Liver (tissue), 8 donors: ENCODE measurements at regions not wholly inside any gene's neighbourhood (a gene's known extent, or its start where the extent isn't known, plus 50 kb on each side); places are given as distances from the start of the nearest gene placed in this dataset.
A peak's percentile ranks its signal among the peaks of the same experiment; 100 is the strongest.

Experiments used
- DNase-seq: peaks from one replicate; pipeline ENCODE4 v3.0.0-alpha.2; 2017; ENCODE audit warnings: low spot score
- H3K27ac ChIP-seq, 2 donors: one replicate each; pipeline ENCODE4 v1.7.0; 2013; ENCODE audit warnings: inconsistent platforms in 2 of 2, low read length in 2 of 2, control low read depth in 1 of 2, low read depth in 1 of 2, mild to moderate bottlenecking in 1 of 2
- H3K27me3 ChIP-seq, 4 donors: one replicate each; pipeline versions ENCODE4 v1.6.1 to v1.7.0; 2013; ENCODE audit warnings: low read length in 3 of 4, inconsistent platforms in 1 of 4, mild to moderate bottlenecking in 1 of 4, moderate library complexity in 1 of 4; ENCODE audit not compliant: control insufficient read depth in 4 of 4, insufficient read depth in 4 of 4
- H3K36me3 ChIP-seq, 4 donors: one replicate each; pipeline versions ENCODE4 v1.6.1 to v1.7.0; 2013; ENCODE audit warnings: low read length in 3 of 4, mild to moderate bottlenecking in 3 of 4, low read depth in 1 of 4, moderate library complexity in 1 of 4; ENCODE audit not compliant: control insufficient read depth in 4 of 4, insufficient read depth in 3 of 4
- H3K4me1 ChIP-seq, 4 donors: one replicate each; pipeline versions ENCODE4 v1.6.1 to v1.7.0; 2013; ENCODE audit warnings: low read length in 3 of 4, mild to moderate bottlenecking in 3 of 4, moderate library complexity in 1 of 4; ENCODE audit not compliant: control insufficient read depth in 4 of 4, insufficient read depth in 4 of 4
- H3K4me3 ChIP-seq, 3 donors: one replicate each; pipeline versions ENCODE4 v1.6.1 to v1.7.0; 2013; ENCODE audit warnings: low read length in 3 of 3, control low read depth in 1 of 3, low read depth in 1 of 3, mild to moderate bottlenecking in 1 of 3
- H3K9ac ChIP-seq, 2 donors: one replicate each; pipeline ENCODE4 v1.7.0; 2013; ENCODE audit warnings: low read length in 2 of 2, mild to moderate bottlenecking in 2 of 2, moderate library complexity in 2 of 2, control low read depth in 1 of 2, low read depth in 1 of 2
- H3K9me3 ChIP-seq, 4 donors: one replicate each; pipeline versions ENCODE4 v1.6.1 to v1.7.0; 2013; ENCODE audit warnings: low read length in 3 of 4; ENCODE audit not compliant: control insufficient read depth in 4 of 4
- ATF3 ChIP-seq: IDR thresholded peaks from 2 replicates; pipeline ENCODE4 v1.6.1; 2016; ENCODE audit warnings: antibody characterized with exemption
- CTCF ChIP-seq: fragments of 150-350 bp; IDR thresholded peaks from 2 replicates; pipeline ENCODE4 v1.5.1; 2017; ENCODE audit warnings: improper control_type of control experiment, low read depth, low read length; ENCODE audit not compliant: missing input control
- EGR1 ChIP-seq, 2 donors: IDR thresholded peaks; 2 replicates each; pipeline ENCODE4 v1.6.1; 2016 to 2018; ENCODE audit warnings: antibody characterized with exemption in 2 of 2, low read depth in 2 of 2
- FOXA1 ChIP-seq: IDR thresholded peaks from 2 replicates; pipeline ENCODE4 v1.6.1; 2016; ENCODE audit warnings: antibody characterized with exemption
- FOXA2 ChIP-seq: IDR thresholded peaks from 2 replicates; pipeline ENCODE4 v1.6.1; 2016; ENCODE audit warnings: antibody characterized with exemption
- HNF4A ChIP-seq, 2 donors: conservative IDR thresholded peaks; 2 replicates each; pipeline ENCODE4 v1.6.1; 2016; ENCODE audit warnings: antibody characterized with exemption in 2 of 2, mild to moderate bottlenecking in 2 of 2
- HNF4G ChIP-seq: IDR thresholded peaks from 2 replicates; pipeline ENCODE4 v1.6.1; 2016; ENCODE audit warnings: antibody characterized with exemption
- JUND ChIP-seq, 2 donors: IDR thresholded peaks; 2 replicates each; pipeline ENCODE4 v1.6.1; 2016; ENCODE audit warnings: antibody characterized with exemption in 2 of 2
- MAX ChIP-seq: IDR thresholded peaks from 2 replicates; pipeline ENCODE4 v1.6.1; 2016; ENCODE audit warnings: antibody characterized with exemption
- NR2F2 ChIP-seq: IDR thresholded peaks from 2 replicates; pipeline ENCODE4 v1.6.1; 2016; ENCODE audit warnings: antibody characterized with exemption
- RAD21 ChIP-seq, 2 donors: IDR thresholded peaks; 2 replicates each; pipeline ENCODE4 v1.6.1; 2016; ENCODE audit warnings: antibody characterized with exemption in 2 of 2, mild to moderate bottlenecking in 2 of 2
- REST ChIP-seq: IDR thresholded peaks from 2 replicates; pipeline ENCODE4 v1.6.1; 2016; ENCODE audit warnings: antibody characterized with exemption, mild to moderate bottlenecking
- SP1 ChIP-seq: IDR thresholded peaks from 2 replicates; pipeline ENCODE4 v1.6.1; 2018; ENCODE audit warnings: antibody characterized with exemption, mild to moderate bottlenecking
- TAF1 ChIP-seq: conservative IDR thresholded peaks from 2 replicates; pipeline ENCODE4 v1.6.1; 2016; ENCODE audit warnings: antibody characterized with exemption, mild to moderate bottlenecking
- YY1 ChIP-seq: IDR thresholded peaks from 2 replicates; pipeline ENCODE4 v1.6.1; 2016; ENCODE audit warnings: antibody characterized with exemption, mild to moderate bottlenecking
- ZBTB33 ChIP-seq: IDR thresholded peaks from 2 replicates; pipeline ENCODE4 v1.6.1; 2016; ENCODE audit warnings: antibody characterized with exemption
- WGBS: extraction: QIAGEN DNeasy Blood & Tissue Kit; methylation state at CpG from one replicate; pipeline ENCODE4 v1.1.7; 2013; 5-methylcytosine and 5-hydroxymethylcytosine counted together
- donor health status: healthy.
- donor health status: healthy.
- donor health status: healthy.
- donor health status: healthy.
- donor health status: healthy.

GRCh38 chr2:204344119-204344518 is 201.2 kb upstream of the PARD3B start:
- Histone ChIP-seq H3K4me1 (peaks cover 0 to 8% (median 0%) of the 10 kb centered on the region in 4 donors), H3K36me3 (no peaks in the 10 kb centered on the region), H3K27me3 (no peaks in the 10 kb centered on the region), H3K9ac (no peak overlapping the region), H3K27ac (no peak overlapping the region), H3K9me3 (no peaks in the 10 kb centered on the region), H3K4me3 (no peak overlapping the region)
- WGBS, result 17% methylated on average over 2 of the region's 2 CpGs
- TF ChIP-seq HNF4A (conservative IDR thresholded peaks at IDR 0.05) (peak; percentile 34 to 56), YY1 (no peak)
- DNase-seq, result no peak

- Histone ChIP-seq H3K27ac (no peak overlapping the region), H3K36me3 (no peaks in the 10 kb centered on the region), H3K4me1 (peaks cover 0 to 8% (median 0%) of the 10 kb centered on the region in 4 donors), H3K4me3 (no peak overlapping the region), H3K27me3 (no peaks in the 10 kb centered on the region), H3K9ac (no peak overlapping the region), H3K9me3 (no peaks in the 10 kb centered on the region)
- TF ChIP-seq RAD21 (IDR thresholded peaks at IDR 0.05), result no peak
- no peak for TF ChIP-seq SP1
- no peak for TF ChIP-seq TAF1
- no peak for TF ChIP-seq JUND (IDR thresholded peaks at IDR 0.05)
- no peak for TF ChIP-seq HNF4G
- no peak for TF ChIP-seq EGR1 (IDR thresholded peaks at IDR 0.05; ENCODE audit: low read depth in 2 of 2)
- TF ChIP-seq MAX, result no peak
- no peak for TF ChIP-seq ATF3
- TF ChIP-seq CTCF, result no peak
- TF ChIP-seq HNF4A (conservative IDR thresholded peaks at IDR 0.05), result no peak
- no peak for TF ChIP-seq NR2F2
- TF ChIP-seq REST, result no peak
- TF ChIP-seq FOXA1, result no peak
- TF ChIP-seq FOXA2, result no peak
- no peak for TF ChIP-seq YY1
- no peak for TF ChIP-seq ZBTB33
- no peak for DNase-seq
- 90% methylated on average over 3 of the region's 3 CpGs for WGBS
Observed at GRCh38 chr2:204346906-204347305, 198.4 kb upstream of the PARD3B start.
